NCI-H1092 treated with DMSO at 0.1 percent for 48 hours (cell line): ENCODE measurements at regions not wholly inside any gene's neighbourhood (a gene's known extent, or its start where the extent isn't known, plus 50 kb on each side); places are given as distances from the start of the nearest gene placed in this dataset.

Experiments used
- DNase-seq: peaks from one replicate; lab custom pipeline; 2025; lab: John Stamatoyannopoulos, UW

DNA sequence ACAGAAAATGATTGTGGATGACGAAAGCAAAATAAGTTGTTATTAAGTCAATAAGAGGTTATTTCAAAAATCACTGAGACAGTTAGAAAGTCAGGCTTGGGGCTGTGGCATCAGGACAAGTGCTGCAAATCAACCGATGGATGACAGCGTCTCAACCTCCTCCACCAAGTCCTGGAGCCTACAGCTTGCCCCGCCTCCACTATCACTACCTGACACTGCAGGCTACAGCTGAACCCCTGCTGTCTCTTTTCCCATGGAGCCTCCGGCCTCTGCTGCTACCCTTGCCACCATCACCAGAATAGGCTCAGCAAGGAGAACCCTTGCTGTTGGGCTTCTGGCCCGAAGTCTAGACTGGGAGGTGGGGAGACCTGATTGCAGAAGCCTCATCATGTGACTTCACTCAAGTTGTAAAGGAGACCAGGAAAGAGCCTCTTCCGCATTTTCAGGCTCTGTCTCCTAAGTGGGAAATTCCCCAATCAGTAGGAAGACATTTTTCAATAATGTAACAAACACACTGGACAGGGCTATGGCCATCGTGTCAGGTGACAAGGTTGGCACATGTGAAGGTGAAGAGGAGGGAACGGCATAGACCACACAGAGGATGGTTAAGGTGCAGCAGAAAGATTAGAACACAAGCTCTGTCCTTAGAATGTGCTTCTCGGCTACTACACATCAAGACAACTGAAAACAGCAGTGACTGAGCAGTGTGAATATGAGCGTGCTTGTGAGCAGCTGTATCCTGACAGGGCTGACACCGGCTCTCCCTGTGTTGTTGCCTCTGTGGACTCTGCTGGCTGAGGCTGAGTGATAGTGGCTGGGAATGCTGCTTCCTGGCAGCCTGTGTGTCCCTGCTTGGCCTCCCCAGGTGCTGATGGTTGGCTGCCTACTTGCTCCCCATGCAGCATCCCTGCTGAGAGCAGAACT lies 660.7 kb downstream of the PTPRU start:
- DNase-seq = no peak

DNA sequence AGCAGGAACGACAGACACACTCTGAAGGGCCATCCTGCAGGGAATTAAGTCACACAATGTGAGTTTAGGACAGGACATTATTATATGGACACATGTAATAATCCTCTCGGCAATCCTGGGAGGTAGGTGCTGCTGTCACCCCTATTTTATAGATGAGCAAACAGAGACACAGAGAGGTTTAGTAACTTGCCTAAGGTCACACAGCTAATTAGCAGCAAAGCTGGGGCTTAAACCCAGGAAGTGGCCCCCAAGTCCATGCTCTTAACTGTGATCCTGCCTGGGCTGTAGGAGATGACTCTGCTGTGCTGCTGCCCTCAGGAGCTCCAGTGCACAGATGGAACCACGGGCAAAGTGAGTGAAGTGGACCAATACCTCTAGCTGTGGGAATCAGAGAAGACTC lies 660.0 kb downstream of the PTPRU start:
- no peak for DNase-seq

DNA sequence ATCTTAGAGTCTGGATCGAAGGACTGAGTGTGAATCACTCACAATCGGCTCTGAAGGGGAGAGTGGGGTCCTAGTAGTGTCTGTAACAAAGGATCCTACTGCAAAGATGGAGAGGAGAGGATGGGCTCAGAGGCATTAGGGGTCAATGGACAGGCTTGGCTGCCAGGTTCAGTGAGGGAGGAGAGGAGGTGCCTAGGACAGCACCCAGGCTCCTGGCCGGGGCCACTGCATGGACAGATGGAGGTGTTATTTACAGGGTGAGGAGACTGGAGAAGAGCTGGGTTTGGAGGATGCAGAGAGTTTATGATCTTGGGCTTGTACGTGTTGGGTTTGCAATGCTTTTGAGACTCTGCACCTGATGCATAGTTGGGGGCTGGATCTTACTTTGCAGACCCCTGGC lies 658.9 kb downstream of the PTPRU start:
- no peak for DNase-seq

DNA sequence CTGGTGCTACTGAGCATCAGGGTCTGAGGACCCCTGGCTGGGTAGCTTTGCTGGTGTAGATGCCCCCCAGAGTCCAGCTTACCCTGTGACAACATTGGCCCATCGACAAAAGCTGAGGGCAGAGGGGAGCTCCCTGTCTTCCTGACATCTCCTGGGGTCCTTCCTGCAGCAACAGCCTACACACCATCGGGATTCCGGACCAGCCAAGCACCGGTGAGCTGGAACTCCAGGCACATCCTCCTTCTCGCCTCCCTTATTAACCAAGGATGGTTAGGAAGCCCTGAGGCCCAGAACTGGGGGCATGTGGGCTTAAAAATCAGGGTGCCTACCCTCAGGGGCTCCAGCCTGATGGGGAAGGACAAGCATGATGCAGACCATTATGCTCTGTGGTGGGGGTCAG lies 658.0 kb downstream of the PTPRU start:
- no peak for DNase-seq

DNA sequence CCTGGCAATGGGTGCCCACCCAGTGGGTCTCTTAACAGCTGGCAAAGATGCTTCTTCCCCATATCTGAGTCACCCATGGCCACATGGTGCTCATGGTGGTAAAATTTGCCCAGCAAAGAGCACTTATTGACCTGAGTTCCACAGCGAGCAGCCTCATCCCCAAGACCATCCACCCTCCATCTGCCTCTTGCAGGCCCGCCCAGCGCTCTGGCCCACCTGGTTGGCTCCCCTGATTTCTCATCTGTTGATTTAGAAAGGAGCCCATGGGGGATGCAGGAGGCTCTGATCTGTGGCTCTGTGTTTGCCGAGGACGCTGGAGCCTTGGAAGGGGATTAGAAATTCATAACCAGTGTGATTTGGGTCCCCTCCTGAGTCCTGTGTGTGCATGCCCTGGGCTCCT lies 657.5 kb downstream of the PTPRU start:
- no peak for DNase-seq

DNA sequence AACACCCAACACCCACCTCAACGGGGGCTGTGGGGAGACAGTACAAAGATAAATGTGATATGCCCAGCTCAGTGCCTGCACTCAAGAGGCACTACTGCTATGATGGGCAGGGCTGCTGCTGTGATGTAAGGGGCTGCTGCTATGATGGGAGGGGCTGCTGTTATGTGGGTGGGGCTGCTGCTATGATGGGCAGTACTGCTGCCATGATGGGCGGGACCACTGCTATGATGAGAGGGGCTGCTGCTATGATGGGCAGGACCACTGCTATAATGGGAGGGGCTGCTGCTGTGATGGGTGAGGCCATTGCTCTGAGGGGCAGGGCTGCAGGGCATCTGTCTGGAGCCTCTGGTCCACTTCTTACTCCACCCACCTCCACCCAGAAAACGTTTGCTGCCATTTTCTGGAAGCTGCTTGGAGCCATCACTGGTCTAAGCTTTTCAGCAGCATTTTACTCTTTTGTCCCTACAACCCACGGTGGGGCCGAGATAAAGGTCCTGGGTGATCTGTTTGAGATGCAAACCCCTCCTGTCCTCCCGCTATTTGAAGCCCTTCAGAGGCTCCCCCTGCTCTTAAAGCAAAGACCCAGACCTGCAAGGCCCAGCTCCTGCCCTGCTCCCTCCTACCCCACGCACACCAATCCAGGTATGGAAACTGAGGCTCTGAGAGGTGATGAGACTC lies 656.9 kb downstream of the PTPRU start:
- no peak for DNase-seq

DNA sequence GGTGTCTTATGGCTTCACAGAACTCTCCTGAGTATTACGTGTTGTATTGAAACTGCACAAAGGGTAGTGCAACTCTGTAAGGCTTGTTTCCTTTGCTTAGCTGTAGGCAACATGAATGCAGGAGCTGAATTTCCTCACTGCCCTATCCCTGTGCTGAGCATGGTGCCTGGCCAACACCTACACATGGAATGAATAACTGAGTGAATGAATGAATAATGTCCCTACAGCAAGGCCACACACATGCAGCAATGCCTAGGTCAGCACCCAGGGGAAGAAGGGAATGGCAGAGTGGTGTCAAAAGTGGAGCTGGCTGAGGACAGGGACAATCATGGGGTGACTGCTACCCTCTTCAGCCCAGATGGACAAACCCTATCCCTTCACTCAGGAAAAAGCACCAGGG lies 655.9 kb downstream of the PTPRU start:
- no peak for DNase-seq

DNA sequence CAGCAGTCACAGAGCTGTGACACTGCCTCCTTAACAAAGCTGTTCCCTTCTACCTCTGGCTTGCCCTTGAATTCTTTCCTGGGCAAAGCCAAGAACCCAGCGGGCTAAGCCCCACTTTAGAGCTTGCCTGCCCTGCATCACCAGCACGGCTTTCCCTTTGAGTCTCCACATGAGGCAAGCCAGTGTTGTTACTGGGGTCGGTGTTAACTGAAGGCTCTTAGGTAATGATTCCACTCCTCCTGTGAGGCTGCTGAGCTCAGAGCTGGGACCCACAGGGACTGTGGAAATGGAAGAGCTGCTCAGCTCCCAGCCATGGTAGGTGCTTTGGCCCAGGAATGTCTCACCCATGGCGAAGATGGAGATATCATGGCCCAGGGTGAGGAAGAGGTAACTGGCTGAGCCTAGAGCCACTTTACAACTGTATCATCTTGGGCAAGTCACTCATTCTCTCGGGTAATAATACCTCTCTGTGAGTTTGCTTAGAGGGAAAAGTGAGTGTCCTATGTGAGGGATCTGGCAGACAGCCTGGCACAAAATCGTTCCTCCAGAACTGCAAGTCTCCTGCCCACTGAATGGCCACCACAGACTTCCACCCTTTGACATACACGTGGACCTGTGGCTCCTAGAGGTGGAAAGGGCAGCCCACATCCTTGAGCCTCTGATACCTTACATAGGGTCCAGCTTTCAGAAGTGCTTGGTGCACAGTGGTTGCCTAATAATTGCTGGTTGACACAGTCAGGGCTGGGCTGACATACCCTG lies 654.1 kb downstream of the PTPRU start:
- DNase-seq = no peak

DNA sequence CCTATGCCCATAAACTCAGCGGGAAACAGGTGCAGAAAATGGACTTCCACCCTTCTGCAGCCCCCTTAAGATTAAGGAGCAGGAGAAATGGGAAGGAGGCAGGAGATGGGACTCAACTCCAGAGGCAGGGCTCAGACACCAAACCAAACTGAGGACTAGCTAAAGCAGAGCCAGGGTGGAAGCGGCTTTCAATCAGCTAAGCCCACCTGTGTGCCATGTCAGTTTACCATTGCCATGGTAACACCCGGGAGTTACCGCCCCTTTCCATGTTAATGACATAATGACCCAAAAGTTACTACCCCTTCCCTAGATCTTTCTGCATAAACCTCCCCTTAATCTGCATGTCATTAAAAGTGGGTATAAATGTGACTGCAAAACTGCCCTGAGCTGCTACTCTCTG lies 653.5 kb downstream of the PTPRU start:
- DNase-seq = no peak

DNA sequence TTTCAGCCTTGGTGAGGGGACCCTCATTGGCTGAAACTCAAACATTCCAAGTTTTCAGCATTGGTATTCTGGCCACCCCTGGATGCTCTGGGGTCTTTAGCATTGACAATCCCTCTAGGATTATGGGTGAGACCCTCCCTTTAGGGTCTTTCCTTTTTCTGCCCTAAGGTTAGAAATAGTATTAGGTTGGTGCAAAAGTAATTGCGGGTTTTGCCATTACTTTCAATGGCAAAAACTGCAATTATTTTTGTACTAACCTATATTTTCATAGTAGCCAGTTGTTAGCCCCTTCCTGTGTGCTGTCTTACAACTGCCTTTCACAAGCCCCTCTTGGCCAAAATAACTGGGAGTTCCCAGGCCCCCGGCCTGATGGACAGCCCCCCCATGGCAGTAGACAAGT lies 648.4 kb downstream of the PTPRU start:
- no peak for DNase-seq

DNA sequence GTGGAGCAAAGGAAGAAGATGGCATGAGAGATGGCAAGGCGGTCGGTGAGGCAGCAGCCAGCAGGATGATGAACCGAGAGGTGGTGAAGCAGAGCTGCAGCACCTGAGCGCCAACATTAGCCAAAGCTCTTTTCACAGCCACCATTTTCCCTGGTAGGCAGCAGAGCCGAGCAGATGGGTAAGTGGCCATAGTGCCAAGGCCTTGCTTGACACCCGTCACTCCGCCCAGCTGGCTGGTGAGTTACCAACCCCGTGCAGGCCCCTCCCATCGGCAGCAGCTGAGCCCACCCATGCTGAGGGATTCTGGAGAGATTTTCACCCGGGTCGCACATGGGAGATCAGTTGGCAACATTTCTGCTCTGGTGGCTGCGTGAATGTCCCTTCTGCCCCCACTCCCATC lies 647.7 kb downstream of the PTPRU start:
- DNase-seq = no peak

DNA sequence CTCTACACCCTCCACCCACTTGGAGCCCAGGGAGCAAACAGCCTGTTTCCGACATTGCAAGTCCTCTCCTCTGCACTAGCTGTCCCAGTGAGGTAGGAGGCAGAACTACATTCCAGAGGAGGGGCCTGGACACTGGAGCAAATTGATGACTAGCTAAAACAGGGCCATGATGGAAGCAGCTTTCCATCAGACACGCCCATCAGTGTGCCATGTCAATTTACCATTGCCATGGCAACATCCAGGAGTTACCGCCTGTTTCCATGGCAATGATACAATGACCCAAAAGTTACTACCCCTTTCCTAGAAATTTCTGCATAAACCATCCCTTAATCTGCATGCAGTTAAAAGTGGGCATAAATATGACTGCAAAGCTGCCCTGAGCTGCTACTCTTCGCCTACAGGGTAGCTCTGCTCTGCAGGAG lies 647.1 kb downstream of the PTPRU start:
- no peak for DNase-seq

DNA sequence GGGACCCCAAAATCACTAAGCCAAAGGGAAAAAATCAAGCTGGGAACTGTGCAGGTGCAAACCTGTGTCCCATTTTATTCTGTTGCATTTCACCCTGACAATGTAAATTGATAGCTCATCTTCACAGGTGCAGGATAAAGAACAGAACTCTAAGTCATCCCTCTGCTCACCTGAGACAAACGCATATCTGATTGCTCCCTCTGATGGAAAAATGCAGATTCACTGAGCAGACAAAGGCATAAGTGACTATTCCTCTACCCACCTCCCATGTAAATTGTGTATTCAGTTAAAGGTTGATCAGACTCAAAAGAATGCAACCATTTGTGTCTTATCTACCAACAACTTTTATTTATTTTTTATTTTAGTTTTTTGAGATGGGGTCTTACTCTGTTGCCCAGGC lies 644.2 kb downstream of the PTPRU start:
- peak; percentile 68 for DNase-seq

DNA sequence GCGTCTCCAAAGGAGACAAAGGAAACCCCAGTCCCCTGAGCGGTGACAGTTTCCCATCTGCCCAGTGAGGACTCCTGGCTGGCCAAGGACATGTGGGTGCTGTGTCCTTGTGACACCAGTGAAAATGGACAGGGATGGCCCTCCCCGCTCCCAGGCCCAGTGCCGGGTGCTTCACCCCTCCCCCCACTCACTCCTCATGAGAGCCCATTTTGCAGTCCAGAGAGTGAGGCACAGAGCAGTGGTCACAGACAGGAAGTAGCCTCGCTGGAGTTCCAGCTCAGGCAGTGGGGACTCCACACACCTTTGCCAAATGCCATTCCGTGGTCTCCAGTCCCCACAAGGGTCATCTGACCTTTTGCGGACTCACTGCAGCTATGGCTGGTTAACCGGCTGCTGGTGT lies 642.9 kb downstream of the PTPRU start:
- DNase-seq = no peak

DNA sequence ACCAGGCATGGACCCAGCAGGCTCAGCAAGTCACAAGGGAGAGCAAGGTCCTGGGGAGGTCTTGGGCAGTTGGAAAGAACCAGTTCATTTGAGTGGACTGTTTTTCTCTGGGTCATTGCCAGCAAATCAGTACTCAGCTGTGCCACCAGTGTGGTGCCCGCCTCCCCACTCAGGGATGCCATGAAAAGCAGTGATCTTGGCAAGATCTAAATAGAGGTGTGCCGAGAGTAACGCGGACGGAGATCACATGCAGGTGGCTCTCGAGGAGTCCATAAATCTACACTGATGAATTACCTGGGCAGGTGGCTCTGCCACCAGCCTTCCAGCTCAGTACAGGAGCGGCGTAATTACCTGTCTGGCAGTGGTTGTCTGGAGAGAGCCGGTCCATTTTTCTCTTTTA lies 642.2 kb downstream of the PTPRU start:
- DNase-seq = peak; percentile 71

DNA sequence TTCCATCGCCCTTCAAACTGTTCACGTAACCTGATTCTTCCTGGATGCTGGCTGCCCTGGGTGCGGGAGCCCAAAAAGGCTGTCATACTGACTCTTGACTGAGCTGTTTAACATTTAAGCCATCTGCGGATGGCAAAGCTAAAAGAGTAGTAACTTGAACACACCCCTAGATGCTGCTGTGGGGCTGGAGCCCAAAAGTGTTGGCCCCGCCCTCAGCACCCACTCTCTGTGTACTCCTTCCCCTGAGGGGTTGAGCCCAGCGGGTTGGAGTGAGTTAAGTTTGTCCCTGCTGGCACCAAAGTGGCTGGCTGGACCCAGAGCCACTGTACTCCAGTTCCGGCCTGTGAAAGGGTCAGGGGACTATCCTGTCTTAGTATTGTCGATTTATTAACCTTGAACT lies 640.6 kb downstream of the PTPRU start:
- DNase-seq = peak; percentile 61

DNA sequence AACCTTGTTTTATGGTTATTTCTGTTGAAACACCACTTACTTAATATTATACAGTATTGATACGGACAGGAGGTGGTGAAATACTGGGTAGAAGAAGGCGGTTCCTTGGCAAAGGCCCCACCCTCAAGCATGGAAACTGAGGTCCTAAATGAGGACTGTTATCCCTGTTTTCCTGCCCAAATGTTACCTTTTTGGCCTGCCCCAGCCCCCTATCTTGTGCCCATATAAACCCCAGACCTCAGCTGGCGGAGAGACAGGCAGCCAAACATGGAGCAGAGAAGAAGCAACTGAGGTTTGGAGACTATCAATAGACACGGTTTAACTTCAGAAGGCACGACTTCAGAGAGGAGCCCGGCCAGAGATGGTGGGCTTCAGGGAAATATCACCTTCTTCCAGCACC lies 640.1 kb downstream of the PTPRU start:
- DNase-seq = no peak

DNA sequence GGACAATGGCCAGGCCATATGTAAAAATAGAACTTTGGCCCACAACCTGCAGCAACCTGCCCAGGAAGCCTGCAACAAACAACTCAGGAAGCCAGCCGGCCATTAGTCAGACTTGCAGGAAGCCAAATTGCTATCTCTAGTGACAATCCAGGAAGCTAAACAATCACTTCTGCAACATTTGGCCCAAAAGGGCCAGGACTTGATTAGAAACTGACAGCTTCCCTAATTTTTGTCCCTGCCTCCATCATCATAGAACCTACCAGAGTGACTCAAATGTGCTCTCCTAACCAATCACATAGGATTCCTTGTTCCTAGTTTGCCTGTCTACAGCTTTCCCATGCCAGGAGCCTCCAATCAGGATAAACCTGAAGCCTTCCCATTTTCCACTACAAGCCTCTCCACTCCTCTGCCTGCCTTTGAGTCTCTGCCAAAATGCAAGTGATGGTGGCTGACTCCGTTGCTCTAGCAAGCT lies 639.3 kb downstream of the PTPRU start:
- peak; percentile 99 for DNase-seq

DNA sequence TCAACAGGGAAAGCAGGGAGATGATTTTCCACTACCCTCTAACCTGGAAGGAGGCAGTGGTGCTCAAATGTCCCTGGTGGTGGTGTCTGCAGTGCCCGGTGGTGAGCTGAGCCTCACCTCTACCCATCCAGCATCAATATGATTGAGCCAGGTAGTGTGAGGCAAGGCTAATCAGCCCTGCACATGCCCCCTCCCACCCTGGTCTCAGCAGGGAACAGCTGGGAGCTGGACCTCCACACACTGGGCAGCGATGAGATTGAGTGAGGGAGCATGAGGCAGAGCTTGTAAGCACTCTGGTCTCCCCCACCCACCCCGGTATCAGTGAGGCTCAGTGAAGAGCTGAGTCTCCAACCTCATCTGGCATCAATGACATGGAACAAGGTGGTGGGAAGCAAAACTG lies 634.3 kb downstream of the PTPRU start:
- no peak for DNase-seq

DNA sequence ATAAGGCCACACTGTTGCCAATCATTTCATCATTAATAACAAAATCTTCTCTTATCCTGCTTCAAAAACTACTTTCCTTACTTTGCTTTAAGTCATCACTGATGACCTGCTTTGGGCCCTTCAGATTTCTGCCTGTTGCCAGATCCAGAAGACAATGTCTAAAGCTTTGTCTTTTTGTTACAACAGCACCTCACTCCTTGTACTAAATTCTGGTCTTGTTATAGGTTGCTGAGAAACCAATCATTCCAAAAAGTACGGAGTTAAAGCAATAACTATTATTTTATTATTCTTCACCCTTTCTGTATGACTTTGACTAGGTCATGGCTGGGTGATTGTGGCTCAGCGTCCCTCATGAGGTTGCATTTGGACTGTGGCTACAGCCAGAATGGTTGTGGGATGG lies 633.5 kb downstream of the PTPRU start:
- DNase-seq = no peak

DNA sequence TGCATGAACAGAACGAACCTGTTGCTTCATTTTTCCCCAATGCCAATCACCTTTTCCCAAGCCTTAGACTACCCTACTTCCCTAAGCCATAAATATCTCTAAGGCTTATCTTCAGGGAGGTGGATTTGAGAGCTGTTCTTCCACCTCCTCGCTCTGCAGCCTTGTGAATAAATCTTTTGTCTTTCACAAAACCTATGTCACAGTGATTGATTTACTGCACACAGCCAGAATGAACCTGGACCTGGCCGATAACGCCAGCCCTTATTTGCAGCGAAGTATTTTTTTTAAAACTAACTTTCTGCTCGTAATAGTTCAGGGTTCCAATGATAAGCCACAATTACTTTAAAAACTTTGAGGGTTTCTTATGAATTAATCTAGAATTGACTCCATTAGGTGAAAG lies 632.6 kb downstream of the PTPRU start:
- no peak for DNase-seq

DNA sequence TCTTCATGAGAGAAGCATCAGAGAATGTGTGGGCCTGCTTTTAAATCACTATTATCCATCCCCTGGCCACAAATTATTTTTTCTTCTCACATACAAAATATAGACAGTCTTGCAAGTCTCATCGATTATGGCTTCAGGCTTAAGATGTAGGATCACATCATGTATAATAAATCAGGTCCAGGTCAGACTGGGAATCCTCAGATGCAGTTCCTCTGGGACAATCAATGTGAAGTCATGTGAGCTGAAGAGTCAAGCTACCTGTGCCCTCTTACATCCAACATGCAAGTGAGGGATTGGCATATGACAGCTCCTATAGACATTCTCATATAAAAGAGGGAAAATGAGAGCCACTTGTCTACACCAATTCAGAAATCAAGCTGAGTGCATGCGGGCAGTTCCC lies 631.8 kb downstream of the PTPRU start:
- DNase-seq = no peak

DNA sequence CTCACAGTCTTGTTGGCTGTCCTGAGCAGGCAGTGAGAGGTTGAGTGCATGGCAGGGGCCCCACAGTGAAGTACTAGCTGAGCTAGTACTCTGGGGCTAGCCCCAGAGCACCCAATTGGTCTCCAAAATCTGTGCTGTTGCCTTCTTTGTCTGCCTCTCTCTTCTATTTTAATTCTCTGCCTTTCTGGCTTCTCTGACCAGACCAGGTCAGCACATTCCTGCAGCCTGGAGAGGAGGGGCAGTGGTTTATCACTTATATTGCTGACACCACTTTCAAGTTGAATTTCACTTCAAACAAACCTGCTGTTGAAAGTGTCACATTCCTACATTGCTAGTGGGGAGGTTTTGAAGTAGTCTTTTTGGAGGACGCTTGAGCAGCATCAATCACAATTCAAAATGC lies 628.7 kb downstream of the PTPRU start:
- no peak for DNase-seq
